ENCODE measurements at regions not wholly inside any gene's neighbourhood (a gene's known extent, or its start where the extent isn't known, plus 50 kb on each side); places are given as distances from the start of the nearest gene placed in this dataset.

- no peaks in the 10 kb centered on the region for H3K4me1 ChIP-seq (ENCODE audit: insufficient read depth, low read length)
- DNase-seq (ENCODE audit: insufficient read length, low spot score, missing footprints), result no peak
- no peaks in the 10 kb centered on the region for H3K9me3 ChIP-seq (ENCODE audit: low read depth, low read length)
- H3K4me3 ChIP-seq (ENCODE audit: insufficient read depth, low read length), result no peak overlapping the region
- no peaks in the 10 kb centered on the region for H3K79me2 ChIP-seq (ENCODE audit: insufficient read depth, low read length)
- TF ChIP-seq CTCF (IDR thresholded peaks at IDR 0.05; ENCODE audit: extremely low read depth, low read depth, low read length), result no peak
- H3K36me3 ChIP-seq (ENCODE audit: insufficient read depth, low read length), result no peaks in the 10 kb centered on the region
- peaks cover 5% of the 10 kb centered on the region for H3K27me3 ChIP-seq (ENCODE audit: insufficient read depth, low read length)
- H3K27ac ChIP-seq (ENCODE audit: low read depth, low read length), result no peak overlapping the region
- no peak overlapping the region for H3K4me2 ChIP-seq (ENCODE audit: insufficient read depth, low read length)
- no peak overlapping the region for H2AFZ ChIP-seq (ENCODE audit: low read length)
- H4K20me1 ChIP-seq (ENCODE audit: insufficient read depth, low read length), result no peaks in the 10 kb centered on the region
Observed at GRCh38 chr10:6311700-6312330, 109.1 kb downstream of the PFKFB3 start.

GRCh38 chr10:6312636-6313035, 109.9 kb downstream of the PFKFB3 start:
- Histone ChIP-seq H3K9me3 (ENCODE audit: low read depth, low read length) (no peaks in the 10 kb centered on the region), H3K4me1 (ENCODE audit: insufficient read depth, low read length) (no peaks in the 10 kb centered on the region), H3K4me2 (ENCODE audit: insufficient read depth, low read length) (no peak overlapping the region), H3K4me3 (ENCODE audit: insufficient read depth, low read length) (no peak overlapping the region), H2AFZ (ENCODE audit: low read length) (no peak overlapping the region), H3K27ac (ENCODE audit: low read depth, low read length) (no peak overlapping the region), H3K36me3 (ENCODE audit: insufficient read depth, low read length) (no peaks in the 10 kb centered on the region), H3K79me2 (ENCODE audit: insufficient read depth, low read length) (no peaks in the 10 kb centered on the region), H4K20me1 (ENCODE audit: insufficient read depth, low read length) (no peaks in the 10 kb centered on the region), H3K27me3 (ENCODE audit: insufficient read depth, low read length) (peaks cover 5% of the 10 kb centered on the region)
- no peak for DNase-seq (ENCODE audit: insufficient read length, low spot score, missing footprints)
- no peak for TF ChIP-seq CTCF (IDR thresholded peaks at IDR 0.05; ENCODE audit: extremely low read depth, low read depth, low read length)

- Histone ChIP-seq H3K27ac (ENCODE audit: low read depth, low read length) (no peak overlapping the region), H3K36me3 (ENCODE audit: insufficient read depth, low read length) (no peaks in the 10 kb centered on the region), H2AFZ (ENCODE audit: low read length) (no peak overlapping the region), H4K20me1 (ENCODE audit: insufficient read depth, low read length) (no peaks in the 10 kb centered on the region), H3K9me3 (ENCODE audit: low read depth, low read length) (no peaks in the 10 kb centered on the region), H3K4me1 (ENCODE audit: insufficient read depth, low read length) (no peaks in the 10 kb centered on the region), H3K4me3 (ENCODE audit: insufficient read depth, low read length) (no peak overlapping the region), H3K27me3 (ENCODE audit: insufficient read depth, low read length) (peaks cover 5% of the 10 kb centered on the region), H3K4me2 (ENCODE audit: insufficient read depth, low read length) (no peak overlapping the region), H3K79me2 (ENCODE audit: insufficient read depth, low read length) (no peaks in the 10 kb centered on the region)
- TF ChIP-seq CTCF (IDR thresholded peaks at IDR 0.05; ENCODE audit: extremely low read depth, low read depth, low read length), result no peak
- no peak for DNase-seq (ENCODE audit: insufficient read length, low spot score, missing footprints)
Observed at GRCh38 chr10:6313111-6313895, 110.6 kb downstream of the PFKFB3 start.

GRCh38 chr10:6314620-6315205, 112.0 kb downstream of the PFKFB3 start:
- H3K4me1 ChIP-seq (ENCODE audit: insufficient read depth, low read length), result no peaks in the 10 kb centered on the region
- H3K27ac ChIP-seq (ENCODE audit: low read depth, low read length), result no peak overlapping the region
- H3K9me3 ChIP-seq (ENCODE audit: low read depth, low read length), result no peaks in the 10 kb centered on the region
- H4K20me1 ChIP-seq (ENCODE audit: insufficient read depth, low read length), result no peaks in the 10 kb centered on the region
- no peak overlapping the region for H3K4me3 ChIP-seq (ENCODE audit: insufficient read depth, low read length)
- no peaks in the 10 kb centered on the region for H3K79me2 ChIP-seq (ENCODE audit: insufficient read depth, low read length)
- TF ChIP-seq CTCF (IDR thresholded peaks at IDR 0.05; ENCODE audit: extremely low read depth, low read depth, low read length), result no peak
- H3K4me2 ChIP-seq (ENCODE audit: insufficient read depth, low read length), result no peak overlapping the region
- H3K36me3 ChIP-seq (ENCODE audit: insufficient read depth, low read length), result no peaks in the 10 kb centered on the region
- H3K27me3 ChIP-seq (ENCODE audit: insufficient read depth, low read length), result peaks cover 5% of the 10 kb centered on the region
- DNase-seq (ENCODE audit: insufficient read length, low spot score, missing footprints), result peak; percentile 41
- H2AFZ ChIP-seq (ENCODE audit: low read length), result no peak overlapping the region

All from osteoblast (primary cell).